ENCODE measurements at regions not wholly inside any gene's neighbourhood (a gene's known extent, or its start where the extent isn't known, plus 50 kb on each side); places are given as distances from the start of the nearest gene placed in this dataset.
"Not testable (repeated sequence)": the region's sequence is repeated elsewhere in the genome, so short reads cannot be mapped to it uniquely, and the experiment has no call there.

DNA sequence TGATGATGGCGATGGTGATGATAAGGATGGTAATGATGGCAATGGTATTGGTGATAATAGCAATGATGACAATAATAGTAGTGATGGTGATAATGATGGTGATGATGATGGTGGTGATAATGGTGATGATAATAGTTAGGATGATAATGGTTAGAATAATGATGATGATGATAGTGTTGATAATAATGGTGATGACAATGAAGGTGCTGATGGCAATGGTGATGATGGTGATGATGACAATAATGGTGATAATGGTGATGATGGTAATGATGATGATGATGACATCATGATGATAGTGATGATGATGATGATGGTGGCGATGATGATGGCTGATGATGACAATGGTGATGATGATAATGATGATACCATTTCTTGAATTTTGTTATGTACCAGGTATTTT, 309.9 kb downstream of the MIAT start:
- no peaks in the 10 kb centered on the region for H3K36me3 ChIP-seq (replicated peaks in 1 of 2)
- H3K4me3 ChIP-seq = no peak overlapping the region
- no peaks in the 10 kb centered on the region for H3K27me3 ChIP-seq
- no peak for DNase-seq
- no peak for TF ChIP-seq CTCF (IDR thresholded peaks at IDR 0.05)
- no peak for TF ChIP-seq POLR2A (IDR thresholded peaks at IDR 0.05)
- WGBS, 4 donors = 90 to 97% (median 93%) methylated on average over 2 of the region's 2 CpGs
- no peaks in the 10 kb centered on the region for H3K4me1 ChIP-seq (replicated peaks in 1 of 2)
- no peak overlapping the region for H3K27ac ChIP-seq
- intact Hi-C loops (cut with DNase I) = no loop called here
- no peaks in the 10 kb centered on the region for H3K9me3 ChIP-seq (replicated peaks in 1 of 3)

DNA sequence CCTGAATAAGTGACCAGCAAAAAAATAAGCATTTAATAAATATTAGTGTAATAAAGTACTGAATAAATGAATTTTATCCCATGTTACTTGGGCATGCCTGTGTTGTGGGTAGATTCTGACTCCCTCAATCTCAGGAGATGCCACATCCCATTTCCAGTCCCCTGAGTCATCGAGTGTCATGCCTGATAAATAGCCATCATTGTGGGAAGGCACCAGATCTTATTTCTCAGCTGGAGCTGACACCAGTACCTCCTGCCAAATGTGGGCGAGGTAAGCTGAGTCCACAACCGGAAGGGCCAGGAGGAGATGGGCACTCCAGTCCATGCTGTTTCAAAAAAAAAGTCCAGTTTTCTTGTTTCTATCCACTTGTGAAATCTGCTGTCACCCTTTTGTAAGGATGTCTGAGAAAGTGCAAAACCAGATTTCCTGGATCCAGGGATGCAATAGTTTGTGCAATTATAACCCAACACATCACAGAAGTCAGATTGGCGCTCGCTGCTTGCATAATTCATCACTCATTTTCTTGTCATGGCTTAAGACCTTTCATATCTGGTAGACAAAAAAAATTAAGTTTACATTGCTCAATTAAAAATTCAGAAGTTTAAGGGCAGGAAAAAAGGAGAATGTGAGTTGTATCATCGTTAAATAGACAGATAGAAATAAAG, 311.6 kb downstream of the MIAT start:
- TF ChIP-seq POLR2A (IDR thresholded peaks at IDR 0.05) = no peak
- no peak for TF ChIP-seq CTCF (IDR thresholded peaks at IDR 0.05)
- no peak for DNase-seq
- Histone ChIP-seq H3K27ac (no peak overlapping the region), H3K4me3 (no peak overlapping the region), H3K36me3 (replicated peaks in 1 of 2) (no peaks in the 10 kb centered on the region), H3K27me3 (no peaks in the 10 kb centered on the region), H3K4me1 (replicated peaks in 1 of 2) (no peaks in the 10 kb centered on the region), H3K9me3 (replicated peaks in 1 of 3) (no peaks in the 10 kb centered on the region)
- intact Hi-C loops (cut with DNase I) = no loop called here
- 75 to 80% (median 75%) methylated on average over 6 of the region's 6 CpGs for WGBS, 4 donors

- intact Hi-C loops (cut with DNase I) = no loop called here
- H3K36me3 ChIP-seq (replicated peaks in 1 of 2) = no peaks in the 10 kb centered on the region
- DNase-seq = no peak
- no peak overlapping the region for H3K27ac ChIP-seq
- H3K27me3 ChIP-seq = no peaks in the 10 kb centered on the region
- no peaks in the 10 kb centered on the region for H3K4me1 ChIP-seq (replicated peaks in 1 of 2)
- 23 to 48% (median 32%) methylated on average over 5 of the region's 5 CpGs for WGBS, 4 donors
- TF ChIP-seq CTCF (IDR thresholded peaks at IDR 0.05) (no peak), POLR2A (IDR thresholded peaks at IDR 0.05) (no peak)
- no peaks in the 10 kb centered on the region for H3K9me3 ChIP-seq (replicated peaks in 1 of 3)
- no peak overlapping the region for H3K4me3 ChIP-seq
Measured at GRCh38 chr22:26970809-26971394, 313.5 kb downstream of the MIAT start.

- H3K27ac ChIP-seq = no peak overlapping the region
- DNase-seq = no peak
- WGBS, 4 donors = 72 to 79% (median 74%) methylated on average over 2 to 6 of the region's 6 CpGs
- H3K9me3 ChIP-seq (replicated peaks in 1 of 3) = no peaks in the 10 kb centered on the region
- intact Hi-C loops (cut with DNase I) = no loop called here
- no peak overlapping the region for H3K4me3 ChIP-seq
- H3K36me3 ChIP-seq (replicated peaks in 1 of 2) = no peaks in the 10 kb centered on the region
- no peaks in the 10 kb centered on the region for H3K4me1 ChIP-seq (replicated peaks in 1 of 2)
- TF ChIP-seq POLR2A (IDR thresholded peaks at IDR 0.05) (no peak), CTCF (IDR thresholded peaks at IDR 0.05) (no peak)
- H3K27me3 ChIP-seq = no peaks in the 10 kb centered on the region
Measured at GRCh38 chr22:26972286-26972685, 314.9 kb downstream of the MIAT start.

DNA sequence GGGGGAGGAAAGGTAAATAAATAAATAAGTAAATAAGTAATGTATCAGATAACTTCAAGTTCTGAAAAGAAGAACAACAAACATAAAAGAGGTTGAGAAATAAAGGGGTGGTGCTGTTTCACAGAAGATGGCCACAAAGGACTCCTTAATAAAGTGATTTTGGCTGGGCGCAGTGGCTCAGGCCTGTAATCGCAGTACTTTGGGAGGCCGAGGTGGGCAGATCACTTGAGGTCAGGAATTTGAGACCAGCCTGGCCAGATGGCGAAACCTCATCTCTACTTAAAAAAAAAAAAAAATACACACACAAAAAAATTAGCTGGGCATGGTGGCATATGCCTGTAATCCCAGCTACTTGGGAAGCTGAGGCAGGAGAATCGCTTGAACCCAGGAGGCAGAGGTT, 315.5 kb downstream of the MIAT start:
- WGBS, 4 donors = 83 to 91% (median 85%) methylated on average over 5 of the region's 5 CpGs
- H3K27me3 ChIP-seq; H3K4me3 ChIP-seq; H3K9me3 ChIP-seq (replicated peaks in 1 of 3); H3K4me1 ChIP-seq (replicated peaks in 1 of 2); DNase-seq; H3K36me3 ChIP-seq (replicated peaks in 1 of 2); intact Hi-C loops (cut with DNase I); H3K27ac ChIP-seq: not testable (repeated sequence)

Data from adrenal gland (tissue), 9 donors.